Medulla oblongata (tissue), 1 donor: ENCODE measurements at regions not wholly inside any gene's neighbourhood (a gene's known extent, or its start where the extent isn't known, plus 50 kb on each side); places are given as distances from the start of the nearest gene placed in this dataset.

Experiments used
- DNase-seq: peaks from one replicate; pipeline ENCODE4 v3.0.0-alpha.2; 2015; ENCODE audit errors: extremely low spot score

- no peak for DNase-seq
Measured at GRCh38 chr20:41951615-41952014, 333.4 kb upstream of the CHD6 start.

GRCh38 chr20:41939659-41940058 is 321.5 kb upstream of the CHD6 start:
- no peak for DNase-seq

GRCh38 chr20:41938353-41938752 is 320.2 kb upstream of the CHD6 start:
- DNase-seq = no peak

- no peak for DNase-seq
Measured at GRCh38 chr20:41935259-41935791, 317.1 kb upstream of the CHD6 start.

- DNase-seq = no peak
Measured at GRCh38 chr20:41932431-41932830, 314.3 kb upstream of the CHD6 start.

- DNase-seq = no peak
Measured at GRCh38 chr20:41927655-41928054, 309.5 kb upstream of the CHD6 start.

GRCh38 chr20:41927189-41927588 is 309.0 kb upstream of the CHD6 start:
- no peak for DNase-seq

- DNase-seq = no peak
Measured at GRCh38 chr20:41925476-41925875, 307.3 kb upstream of the CHD6 start.

- DNase-seq = no peak
Measured at GRCh38 chr20:41923624-41924023, 305.4 kb upstream of the CHD6 start.

GRCh38 chr20:41913146-41913545 is 295.0 kb upstream of the CHD6 start:
- no peak for DNase-seq

- no peak for DNase-seq
Measured at GRCh38 chr20:41910558-41910957, 292.4 kb upstream of the CHD6 start.

GRCh38 chr20:41905199-41905598 is 287.0 kb upstream of the CHD6 start:
- no peak for DNase-seq

- no peak for DNase-seq
Measured at GRCh38 chr20:41903586-41903985, 285.4 kb upstream of the CHD6 start.

GRCh38 chr20:41902346-41902745 is 284.2 kb upstream of the CHD6 start:
- no peak for DNase-seq

- DNase-seq = no peak
Measured at GRCh38 chr20:41900201-41900691, 282.1 kb upstream of the CHD6 start.

- no peak for DNase-seq
Measured at GRCh38 chr20:41897708-41898107, 279.5 kb upstream of the CHD6 start.

GRCh38 chr20:41895241-41896032 is 277.3 kb upstream of the CHD6 start:
- no peak for DNase-seq

- no peak for DNase-seq
Measured at GRCh38 chr20:41894255-41894963, 276.2 kb upstream of the CHD6 start.

GRCh38 chr20:41892031-41892430 is 273.9 kb upstream of the CHD6 start:
- no peak for DNase-seq

GRCh38 chr20:41889844-41890224 is 271.7 kb upstream of the CHD6 start:
- DNase-seq = no peak

GRCh38 chr20:41889126-41889843 is 271.1 kb upstream of the CHD6 start:
- peak; percentile 15 for DNase-seq

- DNase-seq = no peak
Measured at GRCh38 chr20:41888434-41888833, 270.3 kb upstream of the CHD6 start.
